ENCODE measurements at regions not wholly inside any gene's neighbourhood (a gene's known extent, or its start where the extent isn't known, plus 50 kb on each side); places are given as distances from the start of the nearest gene placed in this dataset.

DNA sequence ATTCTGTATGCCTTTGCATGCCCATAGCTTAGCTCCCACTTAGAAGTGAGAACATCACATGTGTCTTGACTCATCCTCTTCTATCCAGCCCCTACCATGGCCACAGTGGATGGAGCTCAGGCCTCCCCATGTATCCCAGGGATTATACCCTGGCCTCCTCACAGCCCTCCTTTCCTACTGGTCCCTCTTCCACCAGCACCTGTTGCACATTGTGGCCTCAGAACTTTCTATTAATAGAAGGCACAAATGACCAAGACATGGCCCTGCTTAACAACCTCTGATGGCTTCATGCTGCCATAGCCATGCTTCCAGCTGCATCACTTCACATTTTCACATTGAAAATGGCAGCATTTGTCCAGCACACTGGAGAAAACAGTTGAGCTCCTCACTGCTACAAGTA is 315.4 kb downstream of the CDK5RAP2 start:
- ChIA-PET POLR2A (no interaction called here), CTCF (no interaction called here)
- DNase-seq (ENCODE audit: extremely low spot score) = no peak
- TF ChIP-seq, protein P1, sequence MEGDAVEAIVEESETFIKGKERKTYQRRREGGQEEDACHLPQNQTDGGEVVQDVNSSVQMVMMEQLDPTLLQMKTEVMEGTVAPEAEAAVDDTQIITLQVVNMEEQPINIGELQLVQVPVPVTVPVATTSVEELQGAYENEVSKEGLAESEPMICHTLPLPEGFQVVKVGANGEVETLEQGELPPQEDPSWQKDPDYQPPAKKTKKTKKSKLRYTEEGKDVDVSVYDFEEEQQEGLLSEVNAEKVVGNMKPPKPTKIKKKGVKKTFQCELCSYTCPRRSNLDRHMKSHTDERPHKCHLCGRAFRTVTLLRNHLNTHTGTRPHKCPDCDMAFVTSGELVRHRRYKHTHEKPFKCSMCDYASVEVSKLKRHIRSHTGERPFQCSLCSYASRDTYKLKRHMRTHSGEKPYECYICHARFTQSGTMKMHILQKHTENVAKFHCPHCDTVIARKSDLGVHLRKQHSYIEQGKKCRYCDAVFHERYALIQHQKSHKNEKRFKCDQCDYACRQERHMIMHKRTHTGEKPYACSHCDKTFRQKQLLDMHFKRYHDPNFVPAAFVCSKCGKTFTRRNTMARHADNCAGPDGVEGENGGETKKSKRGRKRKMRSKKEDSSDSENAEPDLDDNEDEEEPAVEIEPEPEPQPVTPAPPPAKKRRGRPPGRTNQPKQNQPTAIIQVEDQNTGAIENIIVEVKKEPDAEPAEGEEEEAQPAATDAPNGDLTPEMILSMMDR (IDR thresholded peaks at IDR 0.05; ENCODE audit: control extremely low read depth, extremely low read depth, low read depth, missing control alignments) = no peak

DNA sequence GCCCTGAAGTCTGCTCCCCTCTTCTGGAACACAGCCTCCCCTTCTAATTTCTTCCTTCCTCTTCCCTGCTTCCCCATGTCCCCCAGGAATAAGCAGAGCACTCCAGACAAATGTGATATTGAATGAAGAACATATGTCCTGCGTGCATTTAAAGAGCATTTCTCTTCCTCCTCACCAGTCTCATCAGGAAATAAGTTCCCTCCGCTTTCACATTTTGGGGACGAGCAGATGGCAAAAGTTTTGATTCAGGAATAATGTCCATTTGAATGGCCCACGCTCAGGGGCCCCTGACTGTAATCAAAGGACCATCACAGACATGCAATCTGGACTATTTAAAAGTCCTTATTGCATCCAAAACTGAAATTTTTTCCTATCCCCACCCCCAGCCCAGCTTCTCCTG is 316.1 kb downstream of the CDK5RAP2 start:
- TF ChIP-seq, protein P1 (IDR thresholded peaks at IDR 0.05; ENCODE audit: control extremely low read depth, extremely low read depth, low read depth, missing control alignments) = no peak
- CTCF ChIA-PET = no interaction called here
- POLR2A ChIA-PET = no interaction called here
- no peak for DNase-seq (ENCODE audit: extremely low spot score)

DNA sequence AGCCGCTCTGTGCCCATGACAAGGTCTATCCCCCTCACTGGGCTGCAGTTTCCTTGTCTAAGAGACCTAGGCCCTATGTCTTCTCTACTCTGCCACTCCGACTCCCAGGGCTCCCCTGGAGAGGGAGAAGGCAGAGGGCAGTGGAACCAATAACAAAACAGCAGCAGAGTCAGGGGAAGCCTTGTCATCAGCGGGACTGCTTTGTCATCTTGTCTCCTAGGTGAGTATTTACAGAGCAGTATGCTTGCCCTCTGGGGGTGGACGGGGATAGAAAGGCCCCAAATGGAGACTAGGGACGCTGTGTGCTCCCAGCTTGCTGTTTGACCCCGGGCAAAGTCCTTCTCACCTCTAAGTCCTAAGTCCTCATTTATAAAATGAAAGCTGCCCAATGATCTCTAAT is 318.5 kb downstream of the CDK5RAP2 start:
- no peak for DNase-seq (ENCODE audit: extremely low spot score)
- CTCF ChIA-PET = interaction anchor here (1.4 kb wide), 1 partner anchor 22 kb away, joined by 3 read pairs; no protein-coding TSS in a partner anchor
- POLR2A ChIA-PET = no interaction called here
- TF ChIP-seq, protein P1 (IDR thresholded peaks at IDR 0.05; ENCODE audit: control extremely low read depth, extremely low read depth, low read depth, missing control alignments) = no peak

DNA sequence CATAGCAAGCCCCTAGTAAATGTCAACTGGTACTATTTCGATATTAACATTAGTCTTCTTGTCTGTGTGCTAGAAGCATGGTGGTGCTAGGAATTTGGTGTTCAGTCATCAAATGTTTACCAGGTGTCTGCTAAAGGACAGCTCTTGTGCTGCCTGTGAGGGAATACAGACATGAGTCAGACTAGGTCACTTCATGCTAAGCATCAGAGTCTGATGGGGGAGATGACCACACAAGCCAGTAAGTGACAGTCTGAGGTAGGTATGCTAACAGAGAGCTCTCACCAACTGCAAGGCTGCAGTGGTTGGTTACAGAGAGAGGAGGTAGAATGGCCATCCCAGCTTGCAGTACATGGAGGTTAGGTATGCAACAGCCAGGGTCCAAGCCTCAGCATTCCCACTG is 320.9 kb downstream of the CDK5RAP2 start:
- ChIA-PET POLR2A (no interaction called here), CTCF (no interaction called here)
- DNase-seq (ENCODE audit: extremely low spot score) = no peak
- TF ChIP-seq, protein P1 (IDR thresholded peaks at IDR 0.05; ENCODE audit: control extremely low read depth, extremely low read depth, low read depth, missing control alignments) = no peak

DNA sequence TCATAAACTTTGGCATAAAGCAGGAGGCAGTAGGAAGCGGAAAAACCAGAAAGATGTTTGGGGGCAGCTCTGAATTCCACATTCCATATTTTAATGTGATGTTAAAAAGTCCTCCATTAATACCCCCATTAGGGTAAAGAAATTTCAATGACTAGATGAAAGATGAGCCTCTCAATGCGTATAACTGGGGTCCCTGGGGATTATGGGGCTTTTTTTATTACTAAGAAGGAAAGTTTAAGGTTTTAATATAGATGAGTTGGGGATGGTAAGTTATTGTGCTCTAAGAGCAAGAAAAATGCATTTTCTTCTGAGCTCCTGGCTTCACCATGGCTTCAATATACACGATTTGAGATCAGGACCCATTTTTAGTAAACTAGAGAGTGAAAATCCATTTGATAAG is 321.9 kb downstream of the CDK5RAP2 start:
- DNase-seq (ENCODE audit: extremely low spot score) = no peak
- CTCF ChIA-PET = no interaction called here
- TF ChIP-seq, protein P1 (IDR thresholded peaks at IDR 0.05; ENCODE audit: control extremely low read depth, extremely low read depth, low read depth, missing control alignments) = no peak
- POLR2A ChIA-PET = no interaction called here

DNA sequence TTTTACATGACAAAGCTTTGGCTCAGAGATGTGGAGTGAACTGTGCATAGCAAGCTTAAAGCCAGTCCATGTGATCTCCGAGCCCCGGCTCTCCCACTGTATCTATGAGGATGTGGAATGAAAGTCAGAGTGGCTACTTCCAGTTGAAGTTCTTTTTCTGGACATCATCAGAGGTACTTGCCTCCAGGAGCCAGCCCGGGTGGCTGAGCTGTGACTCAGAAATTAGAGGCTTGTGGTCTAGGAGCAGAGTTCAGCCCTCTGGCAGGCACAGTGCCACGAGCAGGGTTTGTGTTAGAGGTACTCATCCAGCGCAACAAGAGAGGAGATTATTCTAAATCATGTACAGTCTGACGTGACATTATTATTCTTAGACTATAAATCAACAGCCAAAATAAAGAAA is 322.5 kb downstream of the CDK5RAP2 start:
- CTCF ChIA-PET = no interaction called here
- POLR2A ChIA-PET = no interaction called here
- no peak for DNase-seq (ENCODE audit: extremely low spot score)
- TF ChIP-seq, protein P1 (IDR thresholded peaks at IDR 0.05; ENCODE audit: control extremely low read depth, extremely low read depth, low read depth, missing control alignments) = no peak

DNA sequence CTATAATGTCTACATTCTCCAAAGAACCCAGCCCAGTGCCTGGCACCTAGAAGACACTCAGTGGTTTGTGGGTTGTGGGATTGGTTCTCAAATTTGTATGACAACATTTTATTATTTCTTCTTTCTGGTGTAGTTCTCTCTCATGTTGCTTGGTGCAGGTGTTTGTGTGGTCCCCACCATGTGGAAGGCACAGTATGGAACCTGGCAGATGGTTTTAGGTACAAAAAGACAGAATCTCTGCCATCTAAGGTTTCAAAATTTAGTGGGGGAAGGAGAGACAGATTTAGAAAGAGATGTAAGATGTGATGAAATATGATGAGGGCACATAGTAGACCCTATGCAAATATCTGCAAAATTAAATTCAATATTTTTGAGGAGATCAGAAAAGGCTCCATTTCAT is 323.8 kb downstream of the CDK5RAP2 start:
- no peak for DNase-seq (ENCODE audit: extremely low spot score)
- ChIA-PET POLR2A (no interaction called here), CTCF (no interaction called here)
- TF ChIP-seq, protein P1 (IDR thresholded peaks at IDR 0.05; ENCODE audit: control extremely low read depth, extremely low read depth, low read depth, missing control alignments) = no peak
